Fibroblast of lung (primary cell): ENCODE measurements at regions not wholly inside any gene's neighbourhood (a gene's known extent, or its start where the extent isn't known, plus 50 kb on each side); places are given as distances from the start of the nearest gene placed in this dataset.

Experiments
- EZH2 ChIP-seq: IDR thresholded peaks from 2 replicates; pipeline ENCODE4 v1.5.1; 2012; ENCODE audit warnings: low read length, control low read depth, mild to moderate bottlenecking; ENCODE audit errors: missing control alignments
- TF ChIP-seq, protein P1 (sequence below), 2 donors: IDR thresholded peaks in 1 of 2; conservative IDR thresholded peaks in 1 of 2; 1 replicate in 1 of 2; 2 replicates in 1 of 2; pipeline ENCODE4 v1.5.1; 2011 to 2012; ENCODE audit warnings: low read length in 2 of 2, control low read depth in 1 of 2, inconsistent platforms in 1 of 2, low read depth in 1 of 2, mild to moderate bottlenecking in 1 of 2

DNA sequence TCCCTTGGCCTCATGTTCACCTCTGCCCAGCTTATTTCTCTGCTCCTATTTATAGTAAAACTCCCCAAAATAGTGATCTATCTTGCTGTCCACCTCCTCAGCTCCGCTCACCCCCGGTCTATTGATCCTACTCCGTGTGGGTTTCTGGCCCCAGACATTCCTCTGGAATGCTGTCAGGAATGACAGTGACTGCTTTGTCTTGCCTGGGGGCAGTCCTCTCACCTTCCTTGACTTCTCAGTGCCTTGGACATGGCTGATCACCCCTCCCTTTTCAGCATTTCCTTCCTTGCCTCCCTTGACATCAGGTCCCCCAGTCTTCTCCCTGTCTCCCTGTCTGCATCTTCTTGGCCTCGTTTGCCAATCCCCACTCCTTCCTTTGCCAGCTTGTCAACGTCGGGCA, 108.1 kb upstream of the BACE2 start:
- TF ChIP-seq EZH2 = no peak
- TF ChIP-seq, protein P1, sequence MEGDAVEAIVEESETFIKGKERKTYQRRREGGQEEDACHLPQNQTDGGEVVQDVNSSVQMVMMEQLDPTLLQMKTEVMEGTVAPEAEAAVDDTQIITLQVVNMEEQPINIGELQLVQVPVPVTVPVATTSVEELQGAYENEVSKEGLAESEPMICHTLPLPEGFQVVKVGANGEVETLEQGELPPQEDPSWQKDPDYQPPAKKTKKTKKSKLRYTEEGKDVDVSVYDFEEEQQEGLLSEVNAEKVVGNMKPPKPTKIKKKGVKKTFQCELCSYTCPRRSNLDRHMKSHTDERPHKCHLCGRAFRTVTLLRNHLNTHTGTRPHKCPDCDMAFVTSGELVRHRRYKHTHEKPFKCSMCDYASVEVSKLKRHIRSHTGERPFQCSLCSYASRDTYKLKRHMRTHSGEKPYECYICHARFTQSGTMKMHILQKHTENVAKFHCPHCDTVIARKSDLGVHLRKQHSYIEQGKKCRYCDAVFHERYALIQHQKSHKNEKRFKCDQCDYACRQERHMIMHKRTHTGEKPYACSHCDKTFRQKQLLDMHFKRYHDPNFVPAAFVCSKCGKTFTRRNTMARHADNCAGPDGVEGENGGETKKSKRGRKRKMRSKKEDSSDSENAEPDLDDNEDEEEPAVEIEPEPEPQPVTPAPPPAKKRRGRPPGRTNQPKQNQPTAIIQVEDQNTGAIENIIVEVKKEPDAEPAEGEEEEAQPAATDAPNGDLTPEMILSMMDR (conservative IDR thresholded peaks at IDR 0.05 in 1 of 2, IDR thresholded peaks at IDR 0.05 in 1 of 2; ENCODE audit: low read depth in 1 of 2, low read length in 2 of 2) = no peak
